ENCODE measurements at regions not wholly inside any gene's neighbourhood (a gene's known extent, or its start where the extent isn't known, plus 50 kb on each side); places are given as distances from the start of the nearest gene placed in this dataset.
"Not testable (repeated sequence)": the region's sequence is repeated elsewhere in the genome, so short reads cannot be mapped to it uniquely, and the experiment has no call there.

GRCh38 chr6:27825848-27826611, 86.2 kb downstream of the OR2B2 start:
- not testable (repeated sequence) for DNase-seq

- no peak for DNase-seq
Measured at GRCh38 chr6:27825025-27825793, 87.0 kb downstream of the OR2B2 start.

- DNase-seq: peak; percentile 85
Measured at GRCh38 chr6:27824211-27825024, 87.8 kb downstream of the OR2B2 start.

- DNase-seq: peak; percentile 77
Measured at GRCh38 chr6:27823714-27824210, 88.4 kb downstream of the OR2B2 start.

GRCh38 chr6:27816906-27817305, 95.3 kb downstream of the OR2B2 start:
- no peak for DNase-seq

- DNase-seq: peak; percentile 96
Measured at GRCh38 chr6:27814665-27815424, 97.4 kb downstream of the OR2B2 start.

GRCh38 chr6:27814415-27814664, 97.9 kb downstream of the OR2B2 start:
- DNase-seq: not testable (repeated sequence)

- DNase-seq: no peak
Measured at GRCh38 chr6:27812805-27813492, 99.2 kb downstream of the OR2B2 start.

GRCh38 chr6:27812078-27812804, 100.0 kb downstream of the OR2B2 start:
- DNase-seq: no peak

GRCh38 chr6:27811451-27811772, 100.8 kb downstream of the OR2B2 start:
- DNase-seq: no peak

- DNase-seq: no peak
Measured at GRCh38 chr6:27810768-27811450, 101.3 kb downstream of the OR2B2 start.

GRCh38 chr6:27809939-27810767, 102.0 kb downstream of the OR2B2 start:
- DNase-seq: peak; percentile 97

- DNase-seq: no peak
Measured at GRCh38 chr6:27809067-27809938, 102.9 kb downstream of the OR2B2 start.

GRCh38 chr6:27808242-27809066, 103.7 kb downstream of the OR2B2 start:
- peak; percentile 49 for DNase-seq

GRCh38 chr6:27807441-27808241, 104.6 kb downstream of the OR2B2 start:
- DNase-seq: peak; percentile 97

- peak; percentile 47 for DNase-seq
Measured at GRCh38 chr6:27806981-27807440, 105.2 kb downstream of the OR2B2 start.

GRCh38 chr6:27805347-27805746, 106.8 kb downstream of the OR2B2 start:
- no peak for DNase-seq
